Endodermal cell (in vitro differentiated cells): ENCODE measurements at regions not wholly inside any gene's neighbourhood (a gene's known extent, or its start where the extent isn't known, plus 50 kb on each side); places are given as distances from the start of the nearest gene placed in this dataset.

ENCODE experiments used
- DNase-seq: peaks from one replicate; pipeline ENCODE4 v3.0.0-alpha.2; 2017
- H3K27ac ChIP-seq: 2 replicates; pipeline ENCODE4 v1.5.1; 2013; ENCODE audit warnings: mild to moderate bottlenecking, low read depth, low read length, moderate library complexity
- H3K27me3 ChIP-seq: 2 replicates; pipeline ENCODE4 v1.6.1; 2013; ENCODE audit warnings: mild to moderate bottlenecking, low read length, moderate library complexity; ENCODE audit not compliant: insufficient read depth, control insufficient read depth, poor library complexity, severe bottlenecking
- H3K36me3 ChIP-seq: 2 replicates; pipeline ENCODE4 v1.7.0; 2013; ENCODE audit warnings: mild to moderate bottlenecking, low read length, moderate library complexity; ENCODE audit not compliant: control insufficient read depth, insufficient read depth
- H3K4me1 ChIP-seq: one replicate; pipeline ENCODE4 v1.7.0; 2013; ENCODE audit warnings: low read length; ENCODE audit not compliant: control insufficient read depth, insufficient read depth
- H3K4me3 ChIP-seq: 2 replicates; pipeline ENCODE4 v1.5.1; 2013; ENCODE audit warnings: mild to moderate bottlenecking, low read length, moderate library complexity
- H3K9ac ChIP-seq: 2 replicates; pipeline ENCODE4 v1.6.1; 2013; ENCODE audit warnings: mild to moderate bottlenecking, low read length, moderate library complexity; ENCODE audit not compliant: poor library complexity, severe bottlenecking; ENCODE audit errors: extremely low read depth
- H3K9me3 ChIP-seq: 2 replicates; pipeline ENCODE4 v1.6.1; 2013; ENCODE audit warnings: mild to moderate bottlenecking, low read length, moderate library complexity; ENCODE audit not compliant: control insufficient read depth
- H3K27ac Mint-ChIP-seq: 2 replicates; pipeline ENCODE4 v1.8.0; 2020; ENCODE audit warnings: mixed read lengths
- H3K27me3 Mint-ChIP-seq: 2 replicates; pipeline ENCODE4 v1.8.0; 2021; ENCODE audit warnings: mild to moderate bottlenecking, mixed read lengths; ENCODE audit not compliant: insufficient read depth
- H3K36me3 Mint-ChIP-seq: 2 replicates; pipeline ENCODE4 v1.8.0; 2020; ENCODE audit warnings: low read depth, mixed read lengths
- H3K4me1 Mint-ChIP-seq: 2 replicates; pipeline ENCODE4 v1.8.0; 2020; ENCODE audit warnings: mixed read lengths
- H3K4me3 Mint-ChIP-seq: 2 replicates; pipeline ENCODE4 v1.8.0; 2020; ENCODE audit warnings: mild to moderate bottlenecking, moderate library complexity, mixed read lengths
- H3K9me3 Mint-ChIP-seq: 2 replicates; pipeline ENCODE4 v1.8.0; 2020; ENCODE audit warnings: mild to moderate bottlenecking, mixed read lengths
- WGBS, 2 experiments: methylation state at CpG; one replicate each; pipeline versions ENCODE4 v1.1.5 to v1.1.7; 2013; ENCODE audit warnings: missing lambda C conversion rate in 2 of 2, mixed read lengths in 1 of 2; ENCODE audit not compliant: insufficient coverage in 1 of 2, insufficient read length in 1 of 2; 5-methylcytosine and 5-hydroxymethylcytosine counted together
- TF ChIP-seq, protein P1 (sequence below): fragments of 200-600 bp; sonication (generic); conservative IDR thresholded peaks from 2 replicates; pipeline ENCODE4 v1.5.0; 2021; ENCODE audit warnings: antibody characterized with exemption, mild to moderate bottlenecking

DNA sequence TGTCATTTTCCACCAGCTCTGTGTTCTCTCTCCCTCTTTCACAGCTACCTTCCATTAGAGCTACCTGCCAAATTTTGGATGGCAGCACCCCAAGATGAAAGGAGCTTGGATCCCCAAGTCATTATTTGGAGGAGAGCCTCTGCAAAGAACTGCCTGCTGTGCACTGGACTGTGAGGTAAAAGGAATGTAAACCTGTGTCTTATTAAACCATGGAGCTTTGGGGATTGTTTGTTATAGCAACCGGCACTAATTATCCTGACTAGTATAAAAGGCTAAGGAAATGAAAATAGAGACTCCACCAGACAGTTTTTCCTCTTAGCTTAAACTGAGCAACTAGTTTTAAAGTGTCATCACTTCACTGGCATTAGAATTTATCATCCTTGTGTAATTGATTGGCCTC, 191.6 kb upstream of the DTNBP1 start:
- Histone ChIP-seq H3K9ac (no peak overlapping the region), H3K9me3 (peaks cover 5% of the 10 kb centered on the region), H3K27ac (no peak overlapping the region), H3K4me3 (no peak overlapping the region), H3K4me1 (no peaks in the 10 kb centered on the region), H3K27me3 (no peaks in the 10 kb centered on the region), H3K36me3 (no peaks in the 10 kb centered on the region)
- peaks cover 8% of the 10 kb centered on the region for H3K4me1 Mint-ChIP-seq
- no peaks in the 10 kb centered on the region for H3K27me3 Mint-ChIP-seq
- 100% methylated on average over 1 of the region's 1 CpG for WGBS, 2 experiments
- H3K36me3 Mint-ChIP-seq = no peaks in the 10 kb centered on the region
- DNase-seq = no peak
- no peak overlapping the region for H3K4me3 Mint-ChIP-seq
- H3K9me3 Mint-ChIP-seq = no peaks in the 10 kb centered on the region
- TF ChIP-seq, protein P1, sequence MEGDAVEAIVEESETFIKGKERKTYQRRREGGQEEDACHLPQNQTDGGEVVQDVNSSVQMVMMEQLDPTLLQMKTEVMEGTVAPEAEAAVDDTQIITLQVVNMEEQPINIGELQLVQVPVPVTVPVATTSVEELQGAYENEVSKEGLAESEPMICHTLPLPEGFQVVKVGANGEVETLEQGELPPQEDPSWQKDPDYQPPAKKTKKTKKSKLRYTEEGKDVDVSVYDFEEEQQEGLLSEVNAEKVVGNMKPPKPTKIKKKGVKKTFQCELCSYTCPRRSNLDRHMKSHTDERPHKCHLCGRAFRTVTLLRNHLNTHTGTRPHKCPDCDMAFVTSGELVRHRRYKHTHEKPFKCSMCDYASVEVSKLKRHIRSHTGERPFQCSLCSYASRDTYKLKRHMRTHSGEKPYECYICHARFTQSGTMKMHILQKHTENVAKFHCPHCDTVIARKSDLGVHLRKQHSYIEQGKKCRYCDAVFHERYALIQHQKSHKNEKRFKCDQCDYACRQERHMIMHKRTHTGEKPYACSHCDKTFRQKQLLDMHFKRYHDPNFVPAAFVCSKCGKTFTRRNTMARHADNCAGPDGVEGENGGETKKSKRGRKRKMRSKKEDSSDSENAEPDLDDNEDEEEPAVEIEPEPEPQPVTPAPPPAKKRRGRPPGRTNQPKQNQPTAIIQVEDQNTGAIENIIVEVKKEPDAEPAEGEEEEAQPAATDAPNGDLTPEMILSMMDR = no peak
- H3K27ac Mint-ChIP-seq = no peak overlapping the region

DNA sequence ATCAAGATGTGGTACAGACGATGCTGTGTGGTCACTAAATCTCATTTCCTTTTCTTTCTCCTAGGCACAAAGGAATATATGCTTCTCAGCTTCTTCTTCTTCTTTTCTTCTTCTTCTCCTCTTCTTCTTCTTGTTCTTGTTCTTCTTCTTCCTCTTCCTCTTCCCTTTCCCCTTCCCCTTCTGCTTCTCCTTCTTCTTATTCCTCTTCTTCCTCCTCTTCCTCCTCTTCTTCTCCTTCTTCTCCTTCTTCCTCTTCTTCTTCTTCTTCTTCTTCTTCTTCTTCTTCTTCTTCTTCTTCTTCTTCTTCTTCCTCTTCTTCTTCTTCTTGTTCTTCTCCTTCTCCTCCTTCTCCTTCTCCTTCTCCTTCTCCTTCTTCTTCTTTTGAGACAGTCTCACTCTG, 190.4 kb upstream of the DTNBP1 start:
- H3K27me3 Mint-ChIP-seq = no peaks in the 10 kb centered on the region
- H3K4me1 ChIP-seq = no peaks in the 10 kb centered on the region
- H3K4me3 Mint-ChIP-seq = no peak overlapping the region
- whole genome bisulfite sequencing, 2 experiments = 85 to 100% methylated on average over 1 of the region's 1 CpG
- H3K36me3 ChIP-seq = no peaks in the 10 kb centered on the region
- TF ChIP-seq, protein P1 = no peak
- peaks cover 5% of the 10 kb centered on the region for H3K9me3 ChIP-seq
- no peaks in the 10 kb centered on the region for H3K36me3 Mint-ChIP-seq
- H3K9me3 Mint-ChIP-seq = no peaks in the 10 kb centered on the region
- DNase-seq = no peak
- H3K4me3 ChIP-seq = no peak overlapping the region
- H3K9ac ChIP-seq = no peak overlapping the region
- H3K4me1 Mint-ChIP-seq = peaks cover 2% of the 10 kb centered on the region
- no peak overlapping the region for H3K27ac ChIP-seq
- no peak overlapping the region for H3K27ac Mint-ChIP-seq
- no peaks in the 10 kb centered on the region for H3K27me3 ChIP-seq

DNA sequence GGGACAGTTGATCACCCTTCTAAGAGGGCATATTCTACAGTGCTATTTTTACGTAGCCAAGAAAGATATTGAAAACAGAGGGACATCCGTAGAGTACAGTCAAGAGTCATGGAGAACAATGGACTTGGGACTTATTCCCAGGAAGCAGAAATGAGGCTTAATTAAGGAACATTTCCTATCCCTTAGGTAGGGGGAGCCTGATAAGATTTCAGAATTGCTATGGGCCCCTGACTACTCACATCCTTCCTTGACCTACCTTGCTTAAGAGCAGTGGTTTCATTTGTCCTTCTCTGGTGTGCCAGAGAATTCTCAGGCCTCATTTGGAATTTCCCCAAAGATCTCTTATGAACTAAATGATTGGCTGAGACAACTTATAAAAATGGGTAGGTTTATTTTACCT, 189.5 kb upstream of the DTNBP1 start:
- H3K4me3 Mint-ChIP-seq = no peak overlapping the region
- H3K27me3 Mint-ChIP-seq = no peaks in the 10 kb centered on the region
- TF ChIP-seq, protein P1 = no peak
- WGBS, 2 experiments = 91 to 95% methylated on average over 2 of the region's 2 CpGs
- no peak overlapping the region for H3K9ac ChIP-seq
- H3K9me3 Mint-ChIP-seq = no peaks in the 10 kb centered on the region
- H3K4me3 ChIP-seq = no peak overlapping the region
- DNase-seq = no peak
- H3K36me3 ChIP-seq = no peaks in the 10 kb centered on the region
- H3K4me1 Mint-ChIP-seq = no peaks in the 10 kb centered on the region
- no peaks in the 10 kb centered on the region for H3K4me1 ChIP-seq
- H3K36me3 Mint-ChIP-seq = no peaks in the 10 kb centered on the region
- H3K9me3 ChIP-seq = peaks cover 5% of the 10 kb centered on the region
- H3K27ac Mint-ChIP-seq = no peak overlapping the region
- no peak overlapping the region for H3K27ac ChIP-seq
- H3K27me3 ChIP-seq = no peaks in the 10 kb centered on the region
